H1 (cell line): ENCODE measurements at regions not wholly inside any gene's neighbourhood (a gene's known extent, or its start where the extent isn't known, plus 50 kb on each side); places are given as distances from the start of the nearest gene placed in this dataset.

Source experiments
- CTCF ChIA-PET: fragments of 300-600 bp; sonication (Branson Sonifier 250); formaldehyde crosslinking; loops from one replicate; lab custom pipeline; 2021; ENCODE audit not compliant: partially characterized antibody; lab: Charles Lee
- POLR2A ChIA-PET: fragments of 300-600 bp; sonication (Branson Sonifier 250); formaldehyde crosslinking; loops from one replicate; lab custom pipeline; 2021; ENCODE audit warnings: inconsistent platforms; ENCODE audit not compliant: partially characterized antibody; lab: Charles Lee
- DNase-seq, 2 experiments: peaks; one replicate each; pipeline versions ENCODE4 v3.0.0 to v3.0.0-alpha.2; 2010 to 2022; ENCODE audit warnings: low spot score in 2 of 2, low read depth in 1 of 2, mixed read lengths in 1 of 2
- FAIRE-seq: peaks from 2 replicates; lab custom pipeline; 2011; peaks lifted over from hg19 to GRCh38; lab: Jason Lieb, UNC
- H2AFZ ChIP-seq: 2 replicates; pipeline ENCODE4 v1.8.1; 2012; ENCODE audit warnings: low read length, inconsistent platforms
- H2AK5ac ChIP-seq: 2 replicates; pipeline ENCODE4 v1.6.1; 2013; ENCODE audit warnings: low read depth, low read length
- H2BK120ac ChIP-seq: replicated peaks from 2 replicates; pipeline ENCODE3; 2013; ENCODE audit warnings: low read depth, low read length, inconsistent platforms
- H2BK12ac ChIP-seq: 2 replicates; pipeline ENCODE4 v1.6.1; 2013; ENCODE audit warnings: low read depth, low read length
- H2BK15ac ChIP-seq: 2 replicates; pipeline ENCODE4 v1.6.1; 2013; ENCODE audit warnings: low read length
- H2BK20ac ChIP-seq: 2 replicates; pipeline ENCODE4 v1.6.1; 2013; ENCODE audit warnings: low read length
- H2BK5ac ChIP-seq: 2 replicates; pipeline ENCODE4 v1.6.1; 2013; ENCODE audit warnings: low read depth, low read length
- H3K14ac ChIP-seq: 2 replicates; pipeline ENCODE4 v1.6.1; 2013; ENCODE audit warnings: inconsistent platforms; ENCODE audit not compliant: insufficient read length
- H3K18ac ChIP-seq: 2 replicates; pipeline ENCODE4 v1.6.1; 2013; ENCODE audit warnings: low read length; ENCODE audit errors: extremely low read depth
- H3K23ac ChIP-seq: 2 replicates; pipeline ENCODE4 v1.6.1; 2013; ENCODE audit warnings: inconsistent platforms; ENCODE audit not compliant: insufficient read length
- H3K23me2 ChIP-seq: 2 replicates; pipeline ENCODE4 v1.6.1; 2013; ENCODE audit warnings: low read depth, low read length
- H3K27ac ChIP-seq: 2 replicates; pipeline ENCODE4 v1.6.1; 2011; ENCODE audit warnings: low read depth, low read length, inconsistent platforms
- H3K27me3 ChIP-seq, 4 experiments: replicated peaks in 1 of 4; 1 replicate in 1 of 4; 2 replicates in 3 of 4; pipeline versions ENCODE4 v1.6.1 to v1.8.1; 2011 to 2013; ENCODE audit warnings: low read length in 3 of 4, mild to moderate bottlenecking in 3 of 4, inconsistent platforms in 2 of 4, mixed read lengths in 2 of 4, moderate library complexity in 1 of 4; ENCODE audit not compliant: control insufficient read depth in 3 of 4, insufficient read depth in 3 of 4; ENCODE audit errors: extremely low read depth in 1 of 4
- H3K36me3 ChIP-seq, 4 experiments: 2 replicates each; pipeline versions ENCODE4 v1.6.1 to v1.8.1; 2011 to 2013; ENCODE audit warnings: mild to moderate bottlenecking in 4 of 4, low read length in 3 of 4, moderate library complexity in 2 of 4, control low read depth in 1 of 4, inconsistent platforms in 1 of 4; ENCODE audit not compliant: insufficient read depth in 4 of 4, control insufficient read depth in 2 of 4
- H3K4ac ChIP-seq: replicated peaks from 2 replicates; pipeline ENCODE3; 2013; ENCODE audit warnings: low read length, low read depth, mixed read lengths, inconsistent platforms; ENCODE audit not compliant: insufficient read length
- H3K4me1 ChIP-seq, 4 experiments: replicated peaks in 1 of 4; 1 replicate in 1 of 4; 2 replicates in 3 of 4; pipeline versions ENCODE4 v1.6.1 to v1.8.1; 2011 to 2013; ENCODE audit warnings: low read length in 3 of 4, inconsistent platforms in 2 of 4, mixed read lengths in 1 of 4; ENCODE audit not compliant: insufficient read depth in 4 of 4, control insufficient read depth in 3 of 4
- H3K4me2 ChIP-seq, 2 experiments: 2 replicates each; pipeline versions ENCODE4 v1.6.1 to v1.8.1; 2011 to 2013; ENCODE audit warnings: low read depth in 2 of 2, low read length in 2 of 2, control low read depth in 1 of 2, inconsistent platforms in 1 of 2, mild to moderate bottlenecking in 1 of 2; ENCODE audit not compliant: insufficient read depth in 1 of 2
- H3K4me3 ChIP-seq, 4 experiments: fragments of 200-600, 300-600 bp in 1 of 4; sonication (generic), shearing (Covaris generic), sonication (Bioruptor Twin) in 1 of 4; 2 replicates each; pipeline versions ENCODE4 v1.5.1 to v1.8.1; 2011 to 2016; ENCODE audit warnings: low read length in 4 of 4, low read depth in 3 of 4, control low read depth in 2 of 4, inconsistent platforms in 2 of 4, mild to moderate bottlenecking in 2 of 4, mixed read lengths in 1 of 4, moderate library complexity in 1 of 4; ENCODE audit not compliant: insufficient read depth in 2 of 4; ENCODE audit errors: extremely low read depth in 1 of 4
- H3K56ac ChIP-seq: replicated peaks from 2 replicates; pipeline ENCODE3; 2013; ENCODE audit warnings: low read depth, mild to moderate bottlenecking, mixed read lengths, low read length, inconsistent platforms; ENCODE audit not compliant: insufficient read length
- H3K79me1 ChIP-seq: 2 replicates; pipeline ENCODE4 v1.6.1; 2013; ENCODE audit warnings: low read depth, low read length, control low read depth
- H3K79me2 ChIP-seq, 2 experiments: 2 replicates each; pipeline versions ENCODE4 v1.6.1 to v1.8.1; 2012 to 2013; ENCODE audit warnings: low read length in 2 of 2, mild to moderate bottlenecking in 2 of 2, inconsistent platforms in 1 of 2; ENCODE audit not compliant: insufficient read depth in 2 of 2, control insufficient read depth in 1 of 2
- H3K9ac ChIP-seq, 4 experiments: replicated peaks in 1 of 4; 1 replicate in 1 of 4; 2 replicates in 3 of 4; pipeline versions ENCODE4 v1.6.1 to v1.8.1; 2011 to 2013; ENCODE audit warnings: low read depth in 3 of 4, low read length in 3 of 4, control low read depth in 2 of 4, mild to moderate bottlenecking in 2 of 4, moderate library complexity in 2 of 4, inconsistent platforms in 1 of 4; ENCODE audit errors: extremely low read depth in 1 of 4
- H3K9me3 ChIP-seq, 2 experiments: 2 replicates each; pipeline versions ENCODE4 v1.6.1 to v1.8.1; 2012 to 2013; ENCODE audit warnings: mild to moderate bottlenecking in 2 of 2, moderate library complexity in 2 of 2, control low read depth in 1 of 2, inconsistent platforms in 1 of 2, low read depth in 1 of 2, low read length in 1 of 2, mixed read lengths in 1 of 2; ENCODE audit not compliant: insufficient read depth in 2 of 2
- H4K20me1 ChIP-seq, 2 experiments: replicated peaks in 1 of 2; 2 replicates each; pipeline versions ENCODE3 to v1.8.1; 2011 to 2013; ENCODE audit warnings: inconsistent platforms in 2 of 2, low read length in 2 of 2, mild to moderate bottlenecking in 1 of 2; ENCODE audit not compliant: insufficient read depth in 2 of 2, control insufficient read depth in 1 of 2
- H4K5ac ChIP-seq: 2 replicates; pipeline ENCODE4 v1.6.1; 2013; ENCODE audit warnings: low read length, low read depth, mixed read lengths, inconsistent platforms; ENCODE audit not compliant: insufficient read length
- H4K8ac ChIP-seq: 2 replicates; pipeline ENCODE4 v1.8.0; 2013; ENCODE audit warnings: mild to moderate bottlenecking, moderate library complexity, low read length, inconsistent platforms; ENCODE audit not compliant: insufficient read depth; ENCODE audit errors: extremely low read depth
- H4K91ac ChIP-seq: replicated peaks from 2 replicates; pipeline ENCODE3; 2013; ENCODE audit warnings: low read length, mixed read lengths, inconsistent platforms; ENCODE audit not compliant: insufficient read length
- CBX8 ChIP-seq: fragments of 300-800, 300-1000 bp; sonication (generic); IDR thresholded peaks from 2 replicates; pipeline ENCODE4 v1.7.1; 2016; ENCODE audit warnings: low read depth, low read length, borderline replicate concordance
- CHD2 ChIP-seq: IDR thresholded peaks from 2 replicates; pipeline ENCODE4 v1.6.1; 2012; ENCODE audit warnings: low read length, improper control_type of control experiment
- EP300 ChIP-seq, 2 experiments: IDR thresholded peaks; 1 replicate in 1 of 2; 2 replicates in 1 of 2; pipeline ENCODE4 v1.6.1; 2011 to 2012; ENCODE audit warnings: low read depth in 2 of 2, low read length in 2 of 2, mild to moderate bottlenecking in 2 of 2, borderline replicate concordance in 1 of 2, inconsistent platforms in 1 of 2, moderate library complexity in 1 of 2
- GABPA ChIP-seq: IDR thresholded peaks from 2 replicates; pipeline ENCODE4 v1.6.1; 2011; ENCODE audit warnings: mild to moderate bottlenecking, low read length, moderate library complexity, borderline replicate concordance; ENCODE audit not compliant: insufficient read depth
- HDAC2 ChIP-seq, 2 experiments: fragments of 300-600 bp in 1 of 2; sonication (generic) in 1 of 2; IDR thresholded peaks; 2 replicates each; pipeline ENCODE4 v1.6.1; 2011 to 2012; ENCODE audit warnings: low read depth in 2 of 2, low read length in 2 of 2, mild to moderate bottlenecking in 2 of 2, moderate library complexity in 2 of 2, borderline replicate concordance in 1 of 2, inconsistent platforms in 1 of 2
- HDAC6 ChIP-seq: IDR thresholded peaks from one replicate; pipeline ENCODE4 v1.7.1; 2012; ENCODE audit warnings: low read depth, mild to moderate bottlenecking, inconsistent platforms, low read length, moderate library complexity
- POLR2AphosphoS5 ChIP-seq: IDR thresholded peaks from 2 replicates; pipeline ENCODE4 v1.6.1; 2011; ENCODE audit warnings: low read depth, low read length
- SP4 ChIP-seq: IDR thresholded peaks from 2 replicates; pipeline ENCODE4 v1.6.1; 2012; ENCODE audit warnings: low read length, inconsistent platforms
- TBP ChIP-seq: IDR thresholded peaks from 2 replicates; pipeline ENCODE4 v1.6.1; 2011; ENCODE audit warnings: low read depth, low read length, improper control_type of control experiment
- WGBS, 2 experiments: shearing (Covaris generic) in 1 of 2; methylation state at CpG; one replicate each; pipeline versions ENCODE4 v1.1.6 to v1.1.7; 2013 to 2015; ENCODE audit warnings: low lambda C conversion rate in 2 of 2, mixed read lengths in 2 of 2, inconsistent platforms in 1 of 2, low coverage in 1 of 2, missing lambda C conversion rate in 1 of 2; ENCODE audit not compliant: insufficient replicate concordance in 2 of 2, insufficient coverage in 1 of 2, insufficient read length in 1 of 2; ENCODE audit errors: extremely low coverage in 1 of 2, missing lambda C conversion rate in 1 of 2; 5-methylcytosine and 5-hydroxymethylcytosine counted together
- TF ChIP-seq, protein P1 (sequence below), 3 experiments: IDR thresholded peaks; 1 replicate in 2 of 3; 2 replicates in 1 of 3; pipeline versions ENCODE4 v1.5.1 to v1.6.1; 2011; ENCODE audit warnings: low read length in 3 of 3, mild to moderate bottlenecking in 3 of 3, inconsistent platforms in 2 of 3, low read depth in 1 of 3, moderate library complexity in 1 of 3; ENCODE audit not compliant: insufficient read depth in 1 of 3; ENCODE audit errors: control extremely low read depth in 1 of 3
- TF ChIP-seq, protein P2 (sequence below): IDR thresholded peaks from 2 replicates; pipeline ENCODE4 v1.6.1; 2012; ENCODE audit warnings: inconsistent platforms

DNA sequence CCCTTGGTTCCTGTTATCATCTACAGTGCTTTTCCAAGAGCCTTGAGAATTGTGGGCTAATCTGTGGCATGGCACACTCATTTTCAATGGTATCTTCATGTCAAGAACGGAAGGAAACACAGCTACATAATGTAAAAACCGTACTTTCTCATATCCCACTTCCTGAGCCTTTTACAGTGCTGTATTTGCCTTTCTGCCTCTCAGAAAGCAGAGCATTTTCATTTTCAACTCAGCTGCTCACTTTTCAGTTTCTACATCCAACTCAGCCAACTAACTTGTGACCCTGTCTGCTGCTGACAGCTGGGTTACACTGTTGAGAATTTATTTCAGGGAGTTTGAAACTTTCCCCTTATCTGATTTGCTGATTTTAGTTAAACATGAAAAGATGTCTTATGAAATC lies 875.8 kb upstream of the KCND2 start:
- Histone ChIP-seq H2BK5ac (no peak overlapping the region), H3K4ac (no peak overlapping the region), H3K79me1 (no peaks in the 10 kb centered on the region), H3K4me1 (no peaks in the 10 kb centered on the region), H3K36me3 (no peaks in the 10 kb centered on the region), H2AK5ac (no peak overlapping the region), H2BK120ac (no peak overlapping the region), H3K79me2 (no peaks in the 10 kb centered on the region), H4K20me1 (no peaks in the 10 kb centered on the region), H2AFZ (0 out of 2 replicates have a peak overlapping the region, but pooled peaks have one; percentile 10), H3K4me2 (no peak overlapping the region), H3K9ac (no peak overlapping the region), H3K4me3 (no peak overlapping the region), H3K14ac (no peak overlapping the region), H3K23me2 (no peaks in the 10 kb centered on the region; the same call in 1 of the 2 replicates), H2BK12ac (no peak overlapping the region), H3K27ac (no peak overlapping the region), H4K5ac (no peak overlapping the region), H3K18ac (no peak overlapping the region), H4K91ac (no peak overlapping the region), H3K9me3 (no peaks in the 10 kb centered on the region), H2BK15ac (no peak overlapping the region), H4K8ac (no peak overlapping the region), H2BK20ac (no peak overlapping the region), H3K23ac (no peak overlapping the region), H3K27me3 (no peaks in the 10 kb centered on the region), H3K56ac (no peak overlapping the region)
- no peak for TF ChIP-seq HDAC6
- no peak for TF ChIP-seq CBX8
- TF ChIP-seq, protein P1, sequence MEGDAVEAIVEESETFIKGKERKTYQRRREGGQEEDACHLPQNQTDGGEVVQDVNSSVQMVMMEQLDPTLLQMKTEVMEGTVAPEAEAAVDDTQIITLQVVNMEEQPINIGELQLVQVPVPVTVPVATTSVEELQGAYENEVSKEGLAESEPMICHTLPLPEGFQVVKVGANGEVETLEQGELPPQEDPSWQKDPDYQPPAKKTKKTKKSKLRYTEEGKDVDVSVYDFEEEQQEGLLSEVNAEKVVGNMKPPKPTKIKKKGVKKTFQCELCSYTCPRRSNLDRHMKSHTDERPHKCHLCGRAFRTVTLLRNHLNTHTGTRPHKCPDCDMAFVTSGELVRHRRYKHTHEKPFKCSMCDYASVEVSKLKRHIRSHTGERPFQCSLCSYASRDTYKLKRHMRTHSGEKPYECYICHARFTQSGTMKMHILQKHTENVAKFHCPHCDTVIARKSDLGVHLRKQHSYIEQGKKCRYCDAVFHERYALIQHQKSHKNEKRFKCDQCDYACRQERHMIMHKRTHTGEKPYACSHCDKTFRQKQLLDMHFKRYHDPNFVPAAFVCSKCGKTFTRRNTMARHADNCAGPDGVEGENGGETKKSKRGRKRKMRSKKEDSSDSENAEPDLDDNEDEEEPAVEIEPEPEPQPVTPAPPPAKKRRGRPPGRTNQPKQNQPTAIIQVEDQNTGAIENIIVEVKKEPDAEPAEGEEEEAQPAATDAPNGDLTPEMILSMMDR (IDR thresholded peaks at IDR 0.05; ENCODE audit: control extremely low read depth in 1 of 3, insufficient read depth in 1 of 3, low read depth in 1 of 3, low read length in 3 of 3): no peak
- TF ChIP-seq TBP: no peak
- no peak for TF ChIP-seq POLR2AphosphoS5
- TF ChIP-seq GABPA: no peak
- TF ChIP-seq EP300 (IDR thresholded peaks at IDR 0.05; ENCODE audit: borderline replicate concordance in 1 of 2, low read depth in 2 of 2, low read length in 2 of 2): no peak
- no peak for TF ChIP-seq SP4
- no peak for TF ChIP-seq HDAC2 (IDR thresholded peaks at IDR 0.05; ENCODE audit: borderline replicate concordance in 1 of 2, low read depth in 2 of 2, low read length in 2 of 2)
- TF ChIP-seq, protein P2, sequence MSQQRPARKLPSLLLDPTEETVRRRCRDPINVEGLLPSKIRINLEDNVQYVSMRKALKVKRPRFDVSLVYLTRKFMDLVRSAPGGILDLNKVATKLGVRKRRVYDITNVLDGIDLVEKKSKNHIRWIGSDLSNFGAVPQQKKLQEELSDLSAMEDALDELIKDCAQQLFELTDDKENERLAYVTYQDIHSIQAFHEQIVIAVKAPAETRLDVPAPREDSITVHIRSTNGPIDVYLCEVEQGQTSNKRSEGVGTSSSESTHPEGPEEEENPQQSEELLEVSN: no peak
- no peak for TF ChIP-seq CHD2
- ChIA-PET POLR2A (no interaction called here), CTCF (interaction anchor here (1.0 kb wide), 1 partner anchor 24 kb away, joined by 3 read pairs; no protein-coding TSS in a partner anchor)
- 96% methylated on average over 2 of the region's 2 CpGs; no CpG with 5 or more reads in 1 of the 2 experiments for WGBS, 2 experiments
- DNase-seq (no peak), FAIRE-seq (no peak)
